Ishikawa (cell line): ENCODE measurements at regions not wholly inside any gene's neighbourhood (a gene's known extent, or its start where the extent isn't known, plus 50 kb on each side); places are given as distances from the start of the nearest gene placed in this dataset.

Source experiments
- CEBPB ChIP-seq: IDR thresholded peaks from 2 replicates; pipeline ENCODE4 v1.6.1; 2012
- CREB1 ChIP-seq: IDR thresholded peaks from 2 replicates; pipeline ENCODE4 v1.6.1; 2012; ENCODE audit warnings: low read depth
- EGR1 ChIP-seq: IDR thresholded peaks from 2 replicates; pipeline ENCODE4 v1.6.1; 2012
- EP300 ChIP-seq: IDR thresholded peaks from 2 replicates; pipeline ENCODE4 v1.6.1; 2012; ENCODE audit warnings: borderline replicate concordance
- FOXM1 ChIP-seq: IDR thresholded peaks from 2 replicates; pipeline ENCODE4 v1.6.1; 2012; ENCODE audit warnings: low read depth, borderline replicate concordance
- NFIC ChIP-seq: IDR thresholded peaks from 2 replicates; pipeline ENCODE4 v1.6.1; 2012
- RAD21 ChIP-seq: IDR thresholded peaks from 2 replicates; pipeline ENCODE4 v1.6.1; 2012; ENCODE audit warnings: low read depth
- TAF1 ChIP-seq: IDR thresholded peaks from 2 replicates; pipeline ENCODE4 v1.6.1; 2012; ENCODE audit warnings: low read depth, mild to moderate bottlenecking
- TCF12 ChIP-seq: IDR thresholded peaks from 2 replicates; pipeline ENCODE4 v1.6.1; 2012; ENCODE audit warnings: low read depth
- TEAD4 ChIP-seq: IDR thresholded peaks from 2 replicates; pipeline ENCODE4 v1.6.1; 2012
- YY1 ChIP-seq: IDR thresholded peaks from 2 replicates; pipeline ENCODE4 v1.6.1; 2012; ENCODE audit warnings: low read depth
- ZBTB7A ChIP-seq: IDR thresholded peaks from 2 replicates; pipeline ENCODE4 v1.6.1; 2012; ENCODE audit warnings: low read depth
- TF ChIP-seq, protein P1 (sequence below): IDR thresholded peaks from 2 replicates; pipeline ENCODE4 v1.6.1; 2012
- TF ChIP-seq, protein P2 (sequence below): IDR thresholded peaks from 2 replicates; pipeline ENCODE4 v1.6.1; 2012
- TF ChIP-seq, protein P3 (sequence below): IDR thresholded peaks from 2 replicates; pipeline ENCODE4 v1.6.1; 2012; ENCODE audit warnings: low read depth, mild to moderate bottlenecking

DNA sequence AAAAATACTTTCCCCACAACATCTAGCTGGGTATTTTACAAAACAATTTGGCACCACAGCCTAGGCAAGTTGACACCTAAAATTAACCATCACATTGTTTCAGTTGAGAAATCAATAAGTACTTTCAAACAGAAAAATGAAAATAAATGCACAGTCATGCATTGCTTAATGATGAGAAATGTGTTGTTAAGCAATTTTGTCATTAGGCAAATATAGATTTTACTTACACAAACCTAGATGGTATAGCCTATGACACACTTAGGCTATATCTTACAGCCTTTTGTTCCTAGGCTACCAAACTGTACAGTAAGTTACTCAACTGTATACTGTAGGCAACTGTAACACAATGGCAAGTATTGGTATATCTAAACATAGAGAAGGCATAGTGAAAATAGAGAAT lies 608.6 kb upstream of the BCHE start:
- TF ChIP-seq EGR1 (no peak), NFIC (no peak), FOXM1 (no peak), TCF12 (no peak), TAF1 (no peak), EP300 (no peak), YY1 (no peak), TEAD4 (no peak), RAD21 (no peak), CREB1 (no peak), CEBPB (no peak), ZBTB7A (no peak)
- TF ChIP-seq, protein P1, sequence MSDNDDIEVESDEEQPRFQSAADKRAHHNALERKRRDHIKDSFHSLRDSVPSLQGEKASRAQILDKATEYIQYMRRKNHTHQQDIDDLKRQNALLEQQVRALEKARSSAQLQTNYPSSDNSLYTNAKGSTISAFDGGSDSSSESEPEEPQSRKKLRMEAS: no peak
- TF ChIP-seq, protein P2, sequence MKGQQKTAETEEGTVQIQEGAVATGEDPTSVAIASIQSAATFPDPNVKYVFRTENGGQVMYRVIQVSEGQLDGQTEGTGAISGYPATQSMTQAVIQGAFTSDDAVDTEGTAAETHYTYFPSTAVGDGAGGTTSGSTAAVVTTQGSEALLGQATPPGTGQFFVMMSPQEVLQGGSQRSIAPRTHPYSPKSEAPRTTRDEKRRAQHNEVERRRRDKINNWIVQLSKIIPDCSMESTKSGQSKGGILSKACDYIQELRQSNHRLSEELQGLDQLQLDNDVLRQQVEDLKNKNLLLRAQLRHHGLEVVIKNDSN: no peak
- TF ChIP-seq, protein P3, sequence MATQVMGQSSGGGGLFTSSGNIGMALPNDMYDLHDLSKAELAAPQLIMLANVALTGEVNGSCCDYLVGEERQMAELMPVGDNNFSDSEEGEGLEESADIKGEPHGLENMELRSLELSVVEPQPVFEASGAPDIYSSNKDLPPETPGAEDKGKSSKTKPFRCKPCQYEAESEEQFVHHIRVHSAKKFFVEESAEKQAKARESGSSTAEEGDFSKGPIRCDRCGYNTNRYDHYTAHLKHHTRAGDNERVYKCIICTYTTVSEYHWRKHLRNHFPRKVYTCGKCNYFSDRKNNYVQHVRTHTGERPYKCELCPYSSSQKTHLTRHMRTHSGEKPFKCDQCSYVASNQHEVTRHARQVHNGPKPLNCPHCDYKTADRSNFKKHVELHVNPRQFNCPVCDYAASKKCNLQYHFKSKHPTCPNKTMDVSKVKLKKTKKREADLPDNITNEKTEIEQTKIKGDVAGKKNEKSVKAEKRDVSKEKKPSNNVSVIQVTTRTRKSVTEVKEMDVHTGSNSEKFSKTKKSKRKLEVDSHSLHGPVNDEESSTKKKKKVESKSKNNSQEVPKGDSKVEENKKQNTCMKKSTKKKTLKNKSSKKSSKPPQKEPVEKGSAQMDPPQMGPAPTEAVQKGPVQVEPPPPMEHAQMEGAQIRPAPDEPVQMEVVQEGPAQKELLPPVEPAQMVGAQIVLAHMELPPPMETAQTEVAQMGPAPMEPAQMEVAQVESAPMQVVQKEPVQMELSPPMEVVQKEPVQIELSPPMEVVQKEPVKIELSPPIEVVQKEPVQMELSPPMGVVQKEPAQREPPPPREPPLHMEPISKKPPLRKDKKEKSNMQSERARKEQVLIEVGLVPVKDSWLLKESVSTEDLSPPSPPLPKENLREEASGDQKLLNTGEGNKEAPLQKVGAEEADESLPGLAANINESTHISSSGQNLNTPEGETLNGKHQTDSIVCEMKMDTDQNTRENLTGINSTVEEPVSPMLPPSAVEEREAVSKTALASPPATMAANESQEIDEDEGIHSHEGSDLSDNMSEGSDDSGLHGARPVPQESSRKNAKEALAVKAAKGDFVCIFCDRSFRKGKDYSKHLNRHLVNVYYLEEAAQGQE: no peak

DNA sequence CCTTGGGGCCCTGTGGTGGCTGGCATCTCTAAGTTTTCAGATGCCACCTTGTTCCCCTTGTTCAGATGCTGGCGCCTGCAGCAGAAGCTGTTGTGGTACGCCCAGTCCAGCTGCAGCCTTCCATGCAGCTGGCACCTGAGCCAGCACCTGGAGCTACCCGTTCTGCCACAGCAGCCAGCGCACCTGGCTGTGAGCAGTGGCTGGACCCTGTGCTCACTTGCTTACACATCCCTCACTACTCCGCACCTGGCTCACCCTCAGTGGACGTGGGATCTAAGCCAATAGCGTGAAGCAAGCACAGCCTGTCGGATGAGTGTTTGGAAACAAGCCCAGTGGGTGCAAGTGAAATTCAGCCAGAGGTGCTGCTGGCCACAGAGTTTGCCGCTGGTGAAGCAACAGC lies 607.5 kb upstream of the BCHE start:
- TF ChIP-seq NFIC: no peak
- TF ChIP-seq EGR1: no peak
- no peak for TF ChIP-seq CEBPB
- no peak for TF ChIP-seq RAD21
- TF ChIP-seq YY1: no peak
- no peak for TF ChIP-seq FOXM1
- TF ChIP-seq, protein P1: no peak
- TF ChIP-seq ZBTB7A: no peak
- no peak for TF ChIP-seq TCF12

DNA sequence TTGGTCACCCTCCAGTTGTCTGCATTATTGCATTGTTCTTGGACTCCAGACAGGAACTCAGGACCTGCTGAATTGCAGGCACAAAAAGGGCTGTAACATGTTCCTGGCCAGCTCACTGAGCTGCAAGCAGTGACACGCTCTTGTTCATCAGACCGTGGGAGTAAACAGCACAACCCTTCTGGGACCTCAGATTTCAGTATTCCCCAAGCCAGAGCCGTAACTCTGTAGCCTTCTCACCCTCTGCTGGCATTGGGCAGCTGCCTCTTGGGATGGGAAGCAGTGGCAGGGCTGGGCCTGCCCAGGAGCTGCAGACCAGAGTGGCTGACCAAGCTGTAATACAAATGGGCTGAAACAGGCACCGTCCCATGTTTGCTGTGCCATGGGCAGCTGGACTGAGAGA lies 607.1 kb upstream of the BCHE start:
- TF ChIP-seq, protein P1: no peak
- TF ChIP-seq NFIC: no peak
- no peak for TF ChIP-seq EGR1
- no peak for TF ChIP-seq EP300
- no peak for TF ChIP-seq TAF1
- TF ChIP-seq, protein P2: no peak
- no peak for TF ChIP-seq RAD21
- no peak for TF ChIP-seq YY1
- TF ChIP-seq CEBPB: no peak
- TF ChIP-seq, protein P3: no peak
- no peak for TF ChIP-seq FOXM1
- TF ChIP-seq TEAD4: no peak
- no peak for TF ChIP-seq CREB1
- no peak for TF ChIP-seq ZBTB7A
- TF ChIP-seq TCF12: no peak

DNA sequence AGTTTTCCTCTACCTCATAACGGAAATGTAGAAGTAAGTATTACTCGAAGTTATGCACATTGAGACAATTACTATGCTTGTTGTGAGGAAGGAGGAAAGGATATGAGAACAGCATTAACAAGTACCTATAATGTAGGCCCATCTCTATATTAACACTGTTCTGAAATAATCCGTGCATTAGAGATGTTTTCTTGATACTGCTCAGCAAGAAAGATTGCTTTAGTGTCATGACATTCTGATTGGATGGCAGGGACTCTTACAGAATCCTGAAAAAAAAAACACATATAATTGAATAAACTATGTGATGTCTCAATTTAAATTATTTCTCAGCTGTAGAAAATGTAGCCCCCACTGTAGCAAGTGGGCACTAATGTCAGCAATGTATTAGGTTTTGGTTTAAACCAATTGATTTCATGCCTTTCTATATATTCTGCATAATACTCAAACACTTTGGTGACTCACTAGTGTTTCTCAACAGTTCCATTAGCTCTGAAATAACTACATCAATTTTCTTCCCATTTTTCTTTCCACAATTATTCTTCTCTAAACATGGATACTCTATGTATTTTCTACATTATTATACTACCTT lies 598.3 kb upstream of the BCHE start:
- TF ChIP-seq EGR1 (no peak), TAF1 (no peak), EP300 (no peak), RAD21 (no peak), NFIC (no peak), TEAD4 (no peak), TCF12 (no peak), CEBPB (no peak), YY1 (no peak), ZBTB7A (no peak)
- TF ChIP-seq, protein P3: no peak
- TF ChIP-seq, protein P1: no peak
